Colonic mucosa (tissue), 4 donors: ENCODE measurements at regions not wholly inside any gene's neighbourhood (a gene's known extent, or its start where the extent isn't known, plus 50 kb on each side); places are given as distances from the start of the nearest gene placed in this dataset.
"Not testable (repeated sequence)": the region's sequence is repeated elsewhere in the genome, so short reads cannot be mapped to it uniquely, and the experiment has no call there.

ENCODE experiments used
- DNase-seq: peaks from one replicate; pipeline ENCODE4 v3.0.0-alpha.2; 2020
- H3K27ac ChIP-seq: fragments of 200-600 bp; one replicate; pipeline ENCODE4 v1.8.0; 2021
- H3K27me3 ChIP-seq: fragments of 200-600 bp; one replicate; pipeline ENCODE4 v1.8.0; 2021
- H3K36me3 ChIP-seq: fragments of 200-600 bp; one replicate; pipeline ENCODE4 v1.8.0; 2021
- H3K4me1 ChIP-seq: fragments of 200-600 bp; one replicate; pipeline ENCODE4 v1.8.0; 2021; ENCODE audit warnings: mild to moderate bottlenecking
- H3K4me3 ChIP-seq: fragments of 200-600 bp; one replicate; pipeline ENCODE4 v1.8.0; 2021
- H3K9ac ChIP-seq, 2 donors: one replicate each; pipeline ENCODE4 v1.7.0; 2013; ENCODE audit warnings: control low read depth in 2 of 2, low read depth in 2 of 2, low read length in 2 of 2
- H3K9me3 ChIP-seq: fragments of 200-600 bp; one replicate; pipeline ENCODE4 v1.8.0; 2021
- intact Hi-C: fragments of 100-400 bp; cut with DNase I; formaldehyde crosslinking; loops from one replicate; pipeline ENCODE4 v1.14.1; 2022
- TF ChIP-seq, protein P1 (sequence below): fragments of 200-600 bp; IDR thresholded peaks from one replicate; pipeline ENCODE4 v1.8.0; 2022; ENCODE audit warnings: antibody characterized with exemption, mild to moderate bottlenecking
- donor health status: healthy.
- donor health status: DM: no; HTN: no; CAD: no.
- donor health status: DM: no; HTN: no; CAD: no.

- Histone ChIP-seq H3K27ac (no peak overlapping the region), H3K27me3 (no peaks in the 10 kb centered on the region), H3K4me3 (no peak overlapping the region), H3K36me3 (no peaks in the 10 kb centered on the region), H3K9me3 (no peaks in the 10 kb centered on the region), H3K9ac (no peak overlapping the region), H3K4me1 (no peaks in the 10 kb centered on the region)
- intact Hi-C loops: no loop called here
- no peak for DNase-seq
- TF ChIP-seq, protein P1, sequence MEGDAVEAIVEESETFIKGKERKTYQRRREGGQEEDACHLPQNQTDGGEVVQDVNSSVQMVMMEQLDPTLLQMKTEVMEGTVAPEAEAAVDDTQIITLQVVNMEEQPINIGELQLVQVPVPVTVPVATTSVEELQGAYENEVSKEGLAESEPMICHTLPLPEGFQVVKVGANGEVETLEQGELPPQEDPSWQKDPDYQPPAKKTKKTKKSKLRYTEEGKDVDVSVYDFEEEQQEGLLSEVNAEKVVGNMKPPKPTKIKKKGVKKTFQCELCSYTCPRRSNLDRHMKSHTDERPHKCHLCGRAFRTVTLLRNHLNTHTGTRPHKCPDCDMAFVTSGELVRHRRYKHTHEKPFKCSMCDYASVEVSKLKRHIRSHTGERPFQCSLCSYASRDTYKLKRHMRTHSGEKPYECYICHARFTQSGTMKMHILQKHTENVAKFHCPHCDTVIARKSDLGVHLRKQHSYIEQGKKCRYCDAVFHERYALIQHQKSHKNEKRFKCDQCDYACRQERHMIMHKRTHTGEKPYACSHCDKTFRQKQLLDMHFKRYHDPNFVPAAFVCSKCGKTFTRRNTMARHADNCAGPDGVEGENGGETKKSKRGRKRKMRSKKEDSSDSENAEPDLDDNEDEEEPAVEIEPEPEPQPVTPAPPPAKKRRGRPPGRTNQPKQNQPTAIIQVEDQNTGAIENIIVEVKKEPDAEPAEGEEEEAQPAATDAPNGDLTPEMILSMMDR: no peak
Observed at GRCh38 chr7:9031386-9031785, 598.0 kb downstream of the NXPH1 start.

- no peaks in the 10 kb centered on the region for H3K27me3 ChIP-seq
- TF ChIP-seq, protein P1: no peak
- no peak overlapping the region for H3K4me3 ChIP-seq
- no peaks in the 10 kb centered on the region for H3K36me3 ChIP-seq
- H3K9me3 ChIP-seq: no peaks in the 10 kb centered on the region
- intact Hi-C loops: no loop called here
- DNase-seq: no peak
- H3K9ac ChIP-seq: no peak overlapping the region
- H3K4me1 ChIP-seq: no peaks in the 10 kb centered on the region
- H3K27ac ChIP-seq: no peak overlapping the region
Observed at GRCh38 chr7:9036080-9036479, 602.7 kb downstream of the NXPH1 start.

DNA sequence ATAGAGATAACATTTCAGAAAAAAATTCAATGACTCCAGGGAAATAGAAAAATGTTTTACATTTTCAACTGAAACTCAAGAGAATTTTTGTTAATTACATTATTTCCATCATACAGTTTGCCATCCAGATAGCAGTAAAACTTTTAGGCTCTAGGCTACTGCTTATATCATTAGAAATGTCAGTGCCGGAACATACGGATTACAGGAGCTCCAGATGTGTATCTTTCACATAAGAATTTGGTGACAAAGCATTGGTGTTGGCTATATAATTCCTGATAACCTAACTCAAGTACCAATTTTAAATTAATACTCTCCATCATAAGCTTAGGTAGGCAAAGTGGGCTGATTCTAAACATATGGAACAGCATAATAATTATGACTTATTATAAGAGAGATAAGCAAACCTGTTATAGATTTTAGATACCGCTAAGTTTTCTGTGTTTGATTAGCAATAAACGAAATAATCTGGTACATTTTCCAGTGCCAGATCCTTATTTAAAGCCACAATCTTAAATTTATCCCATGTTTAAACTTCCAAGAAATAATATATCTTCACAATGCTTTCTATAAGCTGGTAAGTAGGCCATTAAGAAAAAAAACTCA is 637.9 kb downstream of the NXPH1 start:
- Histone ChIP-seq H3K36me3 (no peaks in the 10 kb centered on the region), H3K4me3 (no peak overlapping the region), H3K4me1 (no peaks in the 10 kb centered on the region), H3K9ac (no peak overlapping the region), H3K27ac (no peak overlapping the region), H3K27me3 (no peaks in the 10 kb centered on the region), H3K9me3 (no peaks in the 10 kb centered on the region)
- TF ChIP-seq, protein P1: no peak
- intact Hi-C loops: no loop called here
- no peak for DNase-seq

DNA sequence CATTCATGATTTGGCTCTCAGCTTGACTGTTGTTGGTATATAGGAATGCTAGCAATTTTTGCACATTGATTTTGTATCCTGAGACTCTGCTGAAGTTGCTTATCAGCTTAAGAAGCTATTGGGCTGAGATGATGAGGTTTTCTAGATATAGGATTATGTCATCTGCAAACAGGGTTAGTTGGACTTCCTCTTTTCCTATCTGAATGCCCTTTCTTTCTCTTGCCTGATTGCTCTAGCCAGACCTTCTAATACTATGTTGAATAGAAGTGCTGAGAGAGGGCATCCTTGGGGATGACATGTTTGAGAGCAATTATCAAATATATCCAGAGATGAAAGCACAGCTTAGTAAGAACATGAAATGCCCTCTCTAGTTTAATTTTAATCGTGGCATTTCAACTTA is 642.4 kb downstream of the NXPH1 start:
- H3K4me3 ChIP-seq, H3K4me1 ChIP-seq, intact Hi-C loops, DNase-seq, H3K36me3 ChIP-seq, H3K27ac ChIP-seq, H3K27me3 ChIP-seq, H3K9me3 ChIP-seq, H3K9ac ChIP-seq: not testable (repeated sequence)

DNA sequence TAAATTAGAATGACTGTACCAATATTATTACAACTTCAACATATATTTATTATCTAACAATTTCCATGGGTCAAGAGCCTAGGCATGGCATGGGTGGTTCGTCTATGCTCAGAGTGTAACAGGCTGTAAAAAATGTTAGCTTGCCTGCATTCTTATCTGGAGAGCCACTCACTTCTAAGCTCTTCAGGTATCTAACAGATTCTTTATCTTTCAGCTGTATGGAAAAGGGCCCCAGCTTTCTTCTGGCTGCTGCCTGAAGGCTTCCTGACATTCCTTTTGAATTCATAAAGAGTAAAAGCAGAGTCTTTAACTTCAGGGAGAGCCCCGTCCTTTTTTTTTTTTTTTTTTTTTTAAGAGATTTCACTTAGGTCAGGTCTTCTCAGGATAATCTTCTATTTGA is 648.8 kb downstream of the NXPH1 start:
- TF ChIP-seq, protein P1: no peak

DNA sequence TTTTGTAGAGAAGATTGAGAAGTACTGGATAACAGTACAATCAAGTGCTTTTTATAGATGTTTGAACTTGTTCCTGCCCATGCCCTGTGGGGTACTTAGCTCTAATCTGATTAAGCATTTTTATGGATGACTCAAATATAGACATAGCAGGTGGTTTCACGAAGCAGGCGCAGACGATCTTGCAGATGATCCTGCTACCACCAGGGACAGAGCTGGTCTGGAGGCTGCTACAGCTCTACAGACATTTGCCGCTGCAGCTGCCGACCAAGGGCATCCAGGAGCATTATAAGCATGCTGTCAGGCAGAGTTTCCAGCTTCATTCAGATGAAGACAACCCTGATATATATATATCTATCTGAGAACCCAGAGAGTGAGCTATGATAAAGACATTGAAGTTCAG is 650.4 kb downstream of the NXPH1 start:
- TF ChIP-seq, protein P1: no peak
- Histone ChIP-seq H3K9ac (no peak overlapping the region), H3K9me3 (no peaks in the 10 kb centered on the region), H3K27me3 (no peaks in the 10 kb centered on the region), H3K27ac (no peak overlapping the region), H3K4me3 (no peak overlapping the region), H3K36me3 (no peaks in the 10 kb centered on the region), H3K4me1 (no peaks in the 10 kb centered on the region)
- intact Hi-C loops: no loop called here
- no peak for DNase-seq

More for the DNA sequence above, 648.8 kb downstream of the NXPH1 start:
- H3K27ac ChIP-seq: no peak overlapping the region
- intact Hi-C loops: no loop called here
- H3K27me3 ChIP-seq: no peaks in the 10 kb centered on the region
- no peaks in the 10 kb centered on the region for H3K9me3 ChIP-seq
- no peak for DNase-seq
- no peak overlapping the region for H3K4me3 ChIP-seq
- no peaks in the 10 kb centered on the region for H3K36me3 ChIP-seq
- H3K9ac ChIP-seq: no peak overlapping the region
- no peaks in the 10 kb centered on the region for H3K4me1 ChIP-seq
